ENCODE measurements at regions not wholly inside any gene's neighbourhood (a gene's known extent, or its start where the extent isn't known, plus 50 kb on each side); places are given as distances from the start of the nearest gene placed in this dataset.

DNA sequence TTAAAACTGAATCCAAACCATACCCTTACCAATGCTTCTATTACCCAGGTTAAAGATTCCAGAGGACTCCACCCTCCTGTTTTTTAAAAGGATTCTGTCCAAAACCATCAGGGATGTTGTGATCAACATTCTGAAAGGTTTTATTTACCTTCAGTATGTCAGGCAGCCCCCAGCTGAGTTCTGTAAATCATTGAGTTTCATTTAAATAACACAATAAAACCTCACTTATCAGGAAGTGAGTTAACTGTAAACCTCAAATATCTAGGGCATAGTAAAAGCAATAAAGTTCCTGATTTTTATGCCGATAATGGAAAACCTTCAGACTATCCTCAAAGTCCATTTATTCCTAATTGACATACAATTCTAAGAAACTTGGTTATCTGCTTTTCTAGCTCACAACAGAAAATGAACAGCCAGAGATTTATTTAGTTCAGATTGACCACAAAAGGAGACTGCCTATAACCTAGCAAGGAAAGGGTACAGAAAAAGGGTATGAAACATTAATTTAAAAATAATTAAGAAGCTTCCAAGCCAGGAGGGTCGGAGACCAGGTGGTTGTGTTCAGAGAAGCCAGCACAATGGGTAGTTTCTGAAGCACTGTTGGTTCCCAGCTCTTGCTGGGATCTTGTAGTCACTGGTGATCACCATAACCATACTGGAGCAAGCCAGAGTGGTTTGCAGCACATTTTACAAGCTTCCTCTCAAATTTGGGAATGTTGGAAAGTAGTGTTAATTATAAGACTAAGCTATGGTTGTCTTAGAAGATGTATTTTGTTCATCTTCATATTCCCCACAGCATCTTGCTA is 336.4 kb upstream of the FMN2 start:
- Histone ChIP-seq H4K91ac (replicated peaks; ENCODE audit: insufficient read length, low read length) (no peak overlapping the region), H3K14ac (ENCODE audit: insufficient read length) (no peak overlapping the region), H2BK15ac (ENCODE audit: low read length) (no peak overlapping the region), H3K27me3 (replicated peaks in 1 of 4; ENCODE audit: control insufficient read depth in 3 of 4, extremely low read depth in 1 of 4, insufficient read depth in 3 of 4, low read length in 3 of 4) (no peaks in the 10 kb centered on the region), H3K23ac (ENCODE audit: insufficient read length) (no peak overlapping the region), H2BK120ac (replicated peaks; ENCODE audit: low read depth, low read length) (no peak overlapping the region), H3K27ac (ENCODE audit: low read depth, low read length) (0 out of 2 replicates have a peak overlapping the region, but pooled peaks have one; percentile 11), H2AFZ (ENCODE audit: low read length) (no peak overlapping the region), H2BK20ac (ENCODE audit: low read length) (no peak overlapping the region), H3K4me3 (ENCODE audit: extremely low read depth in 1 of 4, insufficient read depth in 2 of 4, low read depth in 3 of 4, low read length in 4 of 4) (peak overlapping the region in 1 of 4 experiments; percentile 22; a peak in 1 of 8 replicates), H2BK5ac (ENCODE audit: low read depth, low read length) (no peak overlapping the region), H3K9ac (replicated peaks in 1 of 4; ENCODE audit: extremely low read depth in 1 of 4, low read depth in 3 of 4, low read length in 3 of 4) (no peak overlapping the region), H2BK12ac (ENCODE audit: low read depth, low read length) (no peak overlapping the region), H4K20me1 (replicated peaks in 1 of 2; ENCODE audit: control insufficient read depth in 1 of 2, insufficient read depth in 2 of 2, low read length in 2 of 2) (no peaks in the 10 kb centered on the region), H3K9me3 (ENCODE audit: insufficient read depth in 2 of 2, low read depth in 1 of 2, low read length in 1 of 2) (no peaks in the 10 kb centered on the region), H3K4ac (replicated peaks; ENCODE audit: insufficient read length, low read depth, low read length) (no peak overlapping the region), H3K4me1 (replicated peaks in 1 of 4; ENCODE audit: control insufficient read depth in 3 of 4, insufficient read depth in 4 of 4, low read length in 3 of 4) (peaks cover 0 to 6% (median 3%) of the 10 kb centered on the region in 4 experiments; a peak in 3 of 7 replicates), H3K23me2 (ENCODE audit: low read depth, low read length) (no peaks in the 10 kb centered on the region), H3K79me2 (ENCODE audit: control insufficient read depth in 1 of 2, insufficient read depth in 2 of 2, low read length in 2 of 2) (no peaks in the 10 kb centered on the region), H2AK5ac (ENCODE audit: low read depth, low read length) (no peak overlapping the region), H3K79me1 (ENCODE audit: low read depth, low read length) (no peaks in the 10 kb centered on the region), H3K36me3 (ENCODE audit: control insufficient read depth in 2 of 4, insufficient read depth in 4 of 4, low read length in 3 of 4) (no peaks in the 10 kb centered on the region), H3K4me2 (ENCODE audit: insufficient read depth in 1 of 2, low read depth in 2 of 2, low read length in 2 of 2) (0 out of 4 replicates have a peak overlapping the region, but pooled peaks of 1 of the 2 experiments have one; percentile 13), H4K8ac (ENCODE audit: extremely low read depth, insufficient read depth, low read length) (no peak overlapping the region), H3K18ac (ENCODE audit: extremely low read depth, low read length) (no peak overlapping the region), H3K56ac (replicated peaks; ENCODE audit: insufficient read length, low read depth, low read length) (no peak overlapping the region), H4K5ac (ENCODE audit: insufficient read length, low read depth, low read length) (no peak overlapping the region)
- FAIRE-seq (no peak), DNase-seq (ENCODE audit: low read depth in 1 of 2, low spot score in 2 of 2) (no peak)
- TF ChIP-seq CTBP2 (IDR thresholded peaks at IDR 0.05; ENCODE audit: borderline replicate concordance, insufficient read depth, insufficient read length, low read length) (no peak), CBX5 (IDR thresholded peaks at IDR 0.05; ENCODE audit: low read depth, low read length) (no peak), RXRA (IDR thresholded peaks at IDR 0.05; ENCODE audit: insufficient read depth, low read depth, low read length) (no peak), RNF2 (IDR thresholded peaks at IDR 0.05; ENCODE audit: borderline replicate concordance, low read depth, low read length, missing control alignments, poor library complexity, severe bottlenecking) (no peak), KDM1A (IDR thresholded peaks at IDR 0.05; ENCODE audit: borderline replicate concordance, low read length) (no peak), SRF (IDR thresholded peaks at IDR 0.05; ENCODE audit: low read depth, low read length) (no peak), SUZ12 (IDR thresholded peaks at IDR 0.05; ENCODE audit: low read length) (no peak)
- TF ChIP-seq, protein P1, sequence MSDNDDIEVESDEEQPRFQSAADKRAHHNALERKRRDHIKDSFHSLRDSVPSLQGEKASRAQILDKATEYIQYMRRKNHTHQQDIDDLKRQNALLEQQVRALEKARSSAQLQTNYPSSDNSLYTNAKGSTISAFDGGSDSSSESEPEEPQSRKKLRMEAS (IDR thresholded peaks at IDR 0.05), result no peak
- POLR2A ChIA-PET (ENCODE audit: partially characterized antibody), result interaction anchor here (0.6 kb wide), 1 partner anchor 148 kb away, joined by 3 read pairs; no protein-coding TSS in a partner anchor
- WGBS, 2 experiments (ENCODE audit: extremely low coverage in 1 of 2, insufficient coverage in 1 of 2, insufficient read length in 1 of 2, insufficient replicate concordance in 2 of 2, low coverage in 1 of 2, low lambda C conversion rate in 2 of 2, missing lambda C conversion rate in 1 of 2), result 86% methylated on average over 2 of the region's 2 CpGs; no CpG with 5 or more reads in 1 of the 2 experiments
- CTCF ChIA-PET (ENCODE audit: partially characterized antibody), result interaction anchor here (0.9 to 3.3 kb wide), 5 partner anchors 9 to 79 kb away, joined by 3 to 9 read pairs (median 3); no protein-coding TSS in a partner anchor

Measured in H1 (cell line).